ENCODE measurements at regions not wholly inside any gene's neighbourhood (a gene's known extent, or its start where the extent isn't known, plus 50 kb on each side); places are given as distances from the start of the nearest gene placed in this dataset.

- H3K27me3 ChIP-seq (ENCODE audit: insufficient read depth, poor library complexity, severe bottlenecking): peaks cover 3% of the 10 kb centered on the region
- TF ChIP-seq, protein P1, sequence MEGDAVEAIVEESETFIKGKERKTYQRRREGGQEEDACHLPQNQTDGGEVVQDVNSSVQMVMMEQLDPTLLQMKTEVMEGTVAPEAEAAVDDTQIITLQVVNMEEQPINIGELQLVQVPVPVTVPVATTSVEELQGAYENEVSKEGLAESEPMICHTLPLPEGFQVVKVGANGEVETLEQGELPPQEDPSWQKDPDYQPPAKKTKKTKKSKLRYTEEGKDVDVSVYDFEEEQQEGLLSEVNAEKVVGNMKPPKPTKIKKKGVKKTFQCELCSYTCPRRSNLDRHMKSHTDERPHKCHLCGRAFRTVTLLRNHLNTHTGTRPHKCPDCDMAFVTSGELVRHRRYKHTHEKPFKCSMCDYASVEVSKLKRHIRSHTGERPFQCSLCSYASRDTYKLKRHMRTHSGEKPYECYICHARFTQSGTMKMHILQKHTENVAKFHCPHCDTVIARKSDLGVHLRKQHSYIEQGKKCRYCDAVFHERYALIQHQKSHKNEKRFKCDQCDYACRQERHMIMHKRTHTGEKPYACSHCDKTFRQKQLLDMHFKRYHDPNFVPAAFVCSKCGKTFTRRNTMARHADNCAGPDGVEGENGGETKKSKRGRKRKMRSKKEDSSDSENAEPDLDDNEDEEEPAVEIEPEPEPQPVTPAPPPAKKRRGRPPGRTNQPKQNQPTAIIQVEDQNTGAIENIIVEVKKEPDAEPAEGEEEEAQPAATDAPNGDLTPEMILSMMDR (IDR thresholded peaks at IDR 0.05; ENCODE audit: poor library complexity, severe bottlenecking): no peak
- ATAC-seq (ENCODE audit: low read depth) (no peak), DNase-seq (ENCODE audit: low spot score) (no peak)
- no peaks in the 10 kb centered on the region for H3K9me3 ChIP-seq (ENCODE audit: severe bottlenecking)
- no peaks in the 10 kb centered on the region for H3K4me1 ChIP-seq (ENCODE audit: insufficient read depth, poor library complexity, severe bottlenecking)
- no peak overlapping the region for H3K27ac ChIP-seq (ENCODE audit: poor library complexity, severe bottlenecking)
- no peaks in the 10 kb centered on the region for H3K36me3 ChIP-seq (ENCODE audit: low read depth)
- no peak overlapping the region for H3K4me3 ChIP-seq (ENCODE audit: severe bottlenecking)
These were observed 313.3 kb downstream of the FGF9 start for GRCh38 chr13:21984156-21984555.

GRCh38 chr13:21986602-21987001 is 315.7 kb downstream of the FGF9 start:
- Histone ChIP-seq H3K4me3 (ENCODE audit: severe bottlenecking) (no peak overlapping the region), H3K27me3 (ENCODE audit: insufficient read depth, poor library complexity, severe bottlenecking) (peaks cover 3% of the 10 kb centered on the region), H3K36me3 (ENCODE audit: low read depth) (no peaks in the 10 kb centered on the region), H3K27ac (ENCODE audit: poor library complexity, severe bottlenecking) (no peak overlapping the region), H3K4me1 (ENCODE audit: insufficient read depth, poor library complexity, severe bottlenecking) (no peaks in the 10 kb centered on the region), H3K9me3 (ENCODE audit: severe bottlenecking) (no peaks in the 10 kb centered on the region)
- TF ChIP-seq, protein P1 (IDR thresholded peaks at IDR 0.05; ENCODE audit: poor library complexity, severe bottlenecking): no peak
- no peak for ATAC-seq (ENCODE audit: low read depth)
- no peak for DNase-seq (ENCODE audit: low spot score)

DNA sequence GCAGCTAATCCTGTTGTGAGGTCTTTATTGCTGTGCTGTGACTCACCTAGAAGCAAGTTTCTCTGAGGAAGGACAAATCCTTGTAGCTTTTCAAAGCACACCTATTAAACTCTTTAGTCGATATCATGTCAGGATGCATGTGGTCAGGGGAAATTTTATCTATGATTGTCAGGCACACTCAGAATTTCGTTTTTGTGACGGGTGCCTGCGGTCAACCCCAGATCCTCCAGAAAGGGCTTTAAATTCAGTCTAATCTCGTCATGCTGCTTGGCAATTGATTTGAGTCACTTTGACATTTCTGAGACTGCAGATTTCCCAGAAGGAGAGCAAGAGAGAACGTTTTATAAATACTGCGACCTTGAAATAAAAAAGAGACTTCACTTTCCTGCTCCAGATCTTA is 316.9 kb downstream of the FGF9 start:
- H3K9me3 ChIP-seq (ENCODE audit: severe bottlenecking): no peaks in the 10 kb centered on the region
- no peak for DNase-seq (ENCODE audit: low spot score)
- no peaks in the 10 kb centered on the region for H3K4me1 ChIP-seq (ENCODE audit: insufficient read depth, poor library complexity, severe bottlenecking)
- TF ChIP-seq, protein P1 (IDR thresholded peaks at IDR 0.05; ENCODE audit: poor library complexity, severe bottlenecking): no peak
- no peaks in the 10 kb centered on the region for H3K36me3 ChIP-seq (ENCODE audit: low read depth)
- no peak overlapping the region for H3K27ac ChIP-seq (ENCODE audit: poor library complexity, severe bottlenecking)
- H3K4me3 ChIP-seq (ENCODE audit: severe bottlenecking): no peak overlapping the region
- peaks cover 3% of the 10 kb centered on the region for H3K27me3 ChIP-seq (ENCODE audit: insufficient read depth, poor library complexity, severe bottlenecking)
- no peak for ATAC-seq (ENCODE audit: low read depth)

- DNase-seq (ENCODE audit: low spot score) (no peak), ATAC-seq (ENCODE audit: low read depth) (no peak)
- no peak overlapping the region for H3K4me3 ChIP-seq (ENCODE audit: severe bottlenecking)
- H3K27me3 ChIP-seq (ENCODE audit: insufficient read depth, poor library complexity, severe bottlenecking): no peaks in the 10 kb centered on the region
- no peaks in the 10 kb centered on the region for H3K4me1 ChIP-seq (ENCODE audit: insufficient read depth, poor library complexity, severe bottlenecking)
- no peaks in the 10 kb centered on the region for H3K9me3 ChIP-seq (ENCODE audit: severe bottlenecking)
- TF ChIP-seq, protein P1 (IDR thresholded peaks at IDR 0.05; ENCODE audit: poor library complexity, severe bottlenecking): no peak
- no peak overlapping the region for H3K27ac ChIP-seq (ENCODE audit: poor library complexity, severe bottlenecking)
- H3K36me3 ChIP-seq (ENCODE audit: low read depth): no peaks in the 10 kb centered on the region
These were observed 317.8 kb downstream of the FGF9 start for GRCh38 chr13:21988624-21989023.

DNA sequence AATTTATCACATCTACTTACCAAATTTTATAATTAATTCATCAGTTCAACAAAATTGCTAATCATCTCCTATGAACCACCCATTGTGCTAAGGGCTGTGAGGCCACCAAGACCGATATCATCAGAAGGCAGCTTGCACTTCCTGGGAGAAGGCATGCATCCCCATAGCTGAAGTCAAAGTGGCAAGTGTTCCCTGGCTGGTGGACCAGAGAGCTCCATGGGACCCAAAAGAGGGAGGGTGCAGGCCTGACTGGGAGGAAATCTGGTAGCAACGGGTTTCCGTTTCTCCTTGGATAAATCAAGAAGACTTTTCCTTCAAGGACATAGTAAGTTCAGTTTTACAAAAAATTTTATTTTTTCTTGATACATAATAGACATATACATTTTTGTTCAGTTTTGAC is 325.2 kb downstream of the FGF9 start:
- H3K36me3 ChIP-seq (ENCODE audit: low read depth): no peaks in the 10 kb centered on the region
- no peaks in the 10 kb centered on the region for H3K9me3 ChIP-seq (ENCODE audit: severe bottlenecking)
- H3K27ac ChIP-seq (ENCODE audit: poor library complexity, severe bottlenecking): no peak overlapping the region
- DNase-seq (ENCODE audit: low spot score) (no peak), ATAC-seq (ENCODE audit: low read depth) (no peak)
- TF ChIP-seq, protein P1 (IDR thresholded peaks at IDR 0.05; ENCODE audit: poor library complexity, severe bottlenecking): no peak
- H3K4me1 ChIP-seq (ENCODE audit: insufficient read depth, poor library complexity, severe bottlenecking): no peaks in the 10 kb centered on the region
- H3K27me3 ChIP-seq (ENCODE audit: insufficient read depth, poor library complexity, severe bottlenecking): no peaks in the 10 kb centered on the region
- H3K4me3 ChIP-seq (ENCODE audit: severe bottlenecking): no peak overlapping the region
